HG03066 (cell line): ENCODE measurements at regions not wholly inside any gene's neighbourhood (a gene's known extent, or its start where the extent isn't known, plus 50 kb on each side); places are given as distances from the start of the nearest gene placed in this dataset.

Experiments
- ATAC-seq: cut with Tn5 transposase; IDR thresholded peaks from one replicate; pipeline ENCODE4 v1.9.1; 2021; ENCODE audit warnings: low read depth; ENCODE audit not compliant: unreplicated experiment

DNA sequence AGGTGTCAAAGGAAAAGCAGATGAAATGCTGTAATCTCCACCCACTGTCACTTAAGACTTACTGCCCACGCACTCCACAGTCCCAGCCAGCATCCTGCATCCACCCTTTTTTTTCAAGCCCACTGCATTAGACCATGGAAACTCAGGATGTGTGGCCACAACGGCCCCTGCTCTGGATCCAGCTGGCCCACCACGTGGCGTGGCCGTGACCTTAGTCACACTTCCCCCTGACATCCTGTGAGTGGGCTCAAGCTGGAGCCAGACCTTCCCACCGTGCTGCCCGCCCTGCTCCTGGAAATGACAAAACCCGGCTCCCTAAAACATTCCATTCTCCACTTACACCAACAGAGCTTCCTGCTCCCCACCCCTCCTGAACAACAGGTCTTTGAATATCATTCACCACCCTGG lies 588.3 kb upstream of the DIPK2B start:
- no peak for ATAC-seq

DNA sequence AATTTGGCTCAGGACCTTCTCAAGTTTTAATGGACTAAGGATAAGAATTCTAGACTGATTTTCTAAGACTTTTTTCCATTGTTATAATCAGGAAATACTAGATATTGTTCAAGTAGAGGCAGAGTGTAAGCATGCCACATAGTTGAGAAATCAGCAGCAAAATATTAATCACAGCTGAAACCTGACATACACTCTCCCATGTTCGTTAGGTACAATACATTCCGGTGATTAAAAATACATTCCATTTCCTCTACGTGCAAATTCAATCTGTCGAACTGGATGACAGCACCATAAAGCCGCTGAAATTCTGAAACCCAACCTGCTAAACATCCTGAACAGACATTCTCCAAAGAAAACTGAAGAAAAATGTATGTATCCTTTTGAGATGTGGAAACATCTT lies 587.6 kb upstream of the DIPK2B start:
- ATAC-seq = no peak

DNA sequence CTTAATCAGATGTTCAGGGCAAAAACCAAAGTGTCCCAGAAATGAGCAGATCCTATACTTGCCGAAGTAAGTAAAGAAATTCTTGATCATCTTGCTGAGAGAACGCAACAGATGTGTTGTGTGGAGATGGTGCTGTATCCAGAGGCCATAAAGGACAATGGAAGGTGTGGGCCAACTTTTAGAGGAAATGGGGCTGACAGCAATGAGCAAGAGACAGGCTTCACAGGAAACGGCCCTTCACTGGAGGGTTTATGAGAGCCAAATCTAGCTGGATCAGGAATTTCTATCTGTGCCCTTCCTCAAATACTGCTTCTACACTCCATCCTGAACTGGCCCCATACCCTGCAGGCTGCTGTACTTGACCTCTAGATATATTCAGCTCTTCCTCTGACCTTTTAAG lies 583.9 kb upstream of the DIPK2B start:
- ATAC-seq = no peak

DNA sequence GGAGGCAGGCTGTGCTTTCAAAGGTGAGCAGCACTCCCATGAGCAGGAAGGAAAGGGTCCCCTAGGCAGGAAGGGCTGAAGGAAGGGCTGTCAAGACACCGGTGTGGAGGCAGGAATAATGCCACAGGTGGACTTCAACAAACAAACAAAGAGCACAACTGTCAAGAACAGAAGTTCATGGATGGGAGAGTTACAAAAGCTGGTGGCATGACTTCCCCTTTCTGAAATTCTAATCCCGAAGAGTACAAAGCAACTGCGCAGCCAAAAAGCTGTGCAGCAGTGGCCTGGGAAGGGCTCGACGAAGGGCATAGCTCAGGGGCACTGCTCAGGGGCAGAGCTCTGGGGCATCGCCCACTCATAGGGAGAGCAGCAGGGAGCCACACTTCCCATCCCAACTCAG lies 582.3 kb upstream of the DIPK2B start:
- no peak for ATAC-seq

DNA sequence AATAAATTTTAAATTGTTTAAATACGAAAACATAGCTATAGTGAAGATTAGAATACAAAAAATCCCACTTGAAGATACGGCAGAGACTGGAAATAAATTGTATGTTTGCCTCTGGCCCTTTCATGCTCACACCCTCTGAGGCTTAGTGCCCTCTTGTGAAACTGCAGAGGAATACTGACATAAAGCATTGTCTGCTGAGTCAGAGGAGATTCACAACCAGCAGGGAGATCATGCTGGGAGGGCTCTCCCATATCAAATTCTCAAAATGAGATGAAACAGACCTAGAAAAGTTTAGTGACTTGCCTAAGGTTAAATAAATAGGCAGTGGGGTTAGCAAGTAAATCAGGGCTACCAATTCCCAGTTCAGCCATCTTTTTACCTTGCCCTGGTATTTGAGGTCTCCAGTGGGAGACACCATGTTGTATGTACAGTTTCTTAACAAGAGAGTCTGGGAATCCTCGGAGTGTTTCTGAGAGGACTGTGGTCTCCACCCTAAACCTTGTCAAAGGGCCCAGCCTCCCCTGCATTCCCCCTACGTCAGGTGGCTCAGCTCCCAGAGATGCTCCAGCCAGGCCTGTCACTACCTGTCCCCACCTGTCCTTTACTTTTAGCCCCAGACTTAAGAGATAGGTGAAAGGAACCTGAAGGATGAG lies 581.4 kb upstream of the DIPK2B start:
- no peak for ATAC-seq

DNA sequence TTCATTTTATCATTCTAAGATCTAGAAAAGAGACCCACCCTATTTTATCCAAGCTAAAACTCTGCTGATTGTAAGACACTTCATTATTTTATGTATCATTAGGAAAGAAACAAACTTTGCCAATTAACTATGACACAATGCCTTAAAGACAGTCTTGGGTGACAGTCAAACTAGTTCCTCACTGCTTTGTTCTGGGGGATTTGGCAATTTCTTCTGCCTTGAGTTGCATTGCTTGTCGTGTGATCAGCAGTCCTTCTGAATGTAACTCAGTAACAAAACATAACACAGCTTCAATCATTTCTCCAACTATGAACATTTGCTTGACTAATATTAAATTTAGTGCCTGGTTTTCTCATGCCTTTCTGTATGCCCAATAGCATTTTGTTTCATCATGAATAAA lies 577.9 kb upstream of the DIPK2B start:
- no peak for ATAC-seq

DNA sequence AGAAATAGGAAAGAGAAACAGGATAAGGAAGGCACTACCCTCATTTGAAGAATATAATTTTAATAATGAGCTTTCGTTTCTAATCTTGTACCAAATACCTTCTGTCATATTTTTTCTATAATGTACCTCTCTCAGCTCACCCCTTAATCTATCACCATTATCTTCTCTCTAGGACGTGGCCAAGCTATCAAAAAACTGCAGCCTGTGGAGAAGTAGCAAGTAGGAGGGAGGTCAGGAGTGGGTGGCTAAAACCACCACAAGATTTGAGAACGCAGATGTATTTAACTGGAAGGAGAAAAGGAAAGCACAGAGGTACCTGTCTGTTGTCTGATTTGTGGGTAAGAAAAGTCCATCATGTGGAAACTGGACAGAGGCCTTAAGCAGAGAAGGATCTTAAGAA lies 576.7 kb upstream of the DIPK2B start:
- ATAC-seq = no peak

DNA sequence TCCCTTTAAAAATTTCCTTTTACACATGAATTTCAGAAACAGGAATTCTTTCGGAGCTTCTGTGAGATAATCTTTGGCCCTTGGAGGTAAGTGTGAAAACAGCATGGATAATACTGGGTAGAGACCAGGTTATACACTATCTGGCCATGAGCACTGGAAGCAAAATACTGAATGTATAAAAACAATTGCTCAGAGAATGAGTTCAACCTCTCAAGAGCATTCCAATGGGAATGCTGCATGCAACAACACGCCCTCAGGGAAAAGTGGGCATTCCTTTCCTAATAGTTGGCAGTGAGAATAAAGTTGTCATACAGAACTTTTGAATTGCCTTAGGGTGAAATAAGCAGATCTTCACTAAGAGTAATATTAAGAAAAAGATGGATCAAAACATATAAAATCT lies 574.8 kb upstream of the DIPK2B start:
- no peak for ATAC-seq

DNA sequence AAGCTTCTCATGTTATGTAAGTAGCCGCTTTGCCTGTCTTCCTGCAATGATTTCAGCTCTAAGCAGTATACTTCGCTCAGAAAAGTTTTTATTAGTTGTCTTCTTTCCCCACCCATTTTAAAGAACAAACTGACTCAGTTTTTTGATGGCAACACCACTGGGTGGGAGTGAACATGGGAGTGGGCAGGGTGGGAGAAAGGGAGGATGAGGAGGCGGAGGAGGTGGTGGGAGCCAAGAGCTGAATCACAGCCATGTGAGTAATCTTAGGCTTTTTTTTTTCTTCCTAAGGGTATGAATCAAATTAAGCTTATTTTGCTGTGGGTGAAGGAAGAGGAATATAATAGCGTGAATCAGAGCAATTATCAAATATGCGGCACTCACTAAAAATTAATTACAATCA lies 574.3 kb upstream of the DIPK2B start:
- ATAC-seq = no peak

DNA sequence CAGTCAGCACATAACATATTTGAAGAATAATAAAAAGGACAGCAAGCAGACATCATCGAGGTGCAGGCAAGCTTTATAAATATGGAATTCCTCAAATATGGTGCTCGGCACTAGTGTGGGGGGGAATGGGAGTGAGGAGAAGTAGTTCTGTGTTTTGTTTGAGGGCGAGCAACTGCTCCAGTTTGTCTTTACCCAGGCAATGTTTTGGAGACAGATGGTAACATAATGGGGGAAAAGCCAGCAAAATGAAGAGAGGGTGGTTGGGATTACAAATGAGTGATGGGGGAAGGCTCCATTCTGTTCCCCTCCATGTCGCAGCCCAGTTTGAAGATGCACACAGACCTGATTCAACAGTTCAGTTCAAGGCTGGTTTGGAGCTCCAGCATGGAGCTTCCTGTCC lies 572.9 kb upstream of the DIPK2B start:
- ATAC-seq = no peak

DNA sequence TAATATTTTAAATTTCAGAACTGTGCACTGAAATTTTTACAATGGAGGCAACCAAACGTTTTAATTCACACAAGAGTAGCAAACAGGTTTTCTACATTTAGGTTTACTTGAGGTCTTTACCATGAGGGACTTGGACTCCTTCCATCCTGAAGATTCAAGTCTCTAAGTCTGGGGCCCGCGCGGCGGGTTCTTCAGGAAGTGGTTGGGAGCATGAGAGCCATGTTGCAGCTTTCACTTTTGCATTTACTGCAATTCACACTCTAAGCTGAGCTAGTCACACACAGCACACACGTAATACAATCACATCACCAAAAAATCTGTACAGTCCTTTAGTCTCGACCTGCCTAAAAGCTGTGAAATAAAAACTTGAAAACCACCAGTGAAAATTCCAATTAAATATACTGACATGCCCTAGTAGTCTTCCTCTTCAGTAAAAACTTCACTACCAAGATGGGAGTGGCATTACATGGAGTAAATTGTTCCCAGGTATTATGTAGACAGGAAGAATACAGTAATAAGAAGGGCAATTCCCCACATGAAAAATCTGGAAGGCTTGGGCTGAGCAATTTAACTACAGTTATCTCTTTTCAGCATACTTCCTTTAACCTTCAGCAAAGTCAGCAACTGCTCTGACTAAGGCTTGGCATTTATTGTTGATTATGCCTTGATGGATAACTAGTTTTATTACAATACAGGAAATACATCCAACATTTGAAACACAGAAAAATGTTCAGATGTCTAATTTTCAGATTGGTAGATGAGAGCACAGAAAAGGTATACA lies 571.1 kb upstream of the DIPK2B start:
- no peak for ATAC-seq

DNA sequence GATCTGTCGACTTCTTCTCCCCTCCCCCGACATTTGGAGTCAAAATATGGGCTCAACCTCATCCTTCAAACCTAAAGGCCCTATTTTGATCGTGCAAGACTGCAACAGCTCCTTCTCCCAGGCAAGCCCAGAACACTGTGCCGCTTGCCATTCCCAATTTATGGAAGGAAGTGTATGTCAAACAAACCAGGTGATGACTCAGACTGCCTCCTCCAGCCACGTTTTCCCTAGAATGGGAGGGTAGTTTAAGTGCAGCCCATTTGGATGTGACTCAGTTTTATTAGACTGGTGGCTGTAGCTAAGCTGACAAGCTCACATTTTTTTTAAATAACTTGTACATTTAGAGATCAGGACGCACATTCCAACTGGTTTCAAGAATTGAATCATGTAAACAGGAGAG lies 570.4 kb upstream of the DIPK2B start:
- ATAC-seq = no peak

DNA sequence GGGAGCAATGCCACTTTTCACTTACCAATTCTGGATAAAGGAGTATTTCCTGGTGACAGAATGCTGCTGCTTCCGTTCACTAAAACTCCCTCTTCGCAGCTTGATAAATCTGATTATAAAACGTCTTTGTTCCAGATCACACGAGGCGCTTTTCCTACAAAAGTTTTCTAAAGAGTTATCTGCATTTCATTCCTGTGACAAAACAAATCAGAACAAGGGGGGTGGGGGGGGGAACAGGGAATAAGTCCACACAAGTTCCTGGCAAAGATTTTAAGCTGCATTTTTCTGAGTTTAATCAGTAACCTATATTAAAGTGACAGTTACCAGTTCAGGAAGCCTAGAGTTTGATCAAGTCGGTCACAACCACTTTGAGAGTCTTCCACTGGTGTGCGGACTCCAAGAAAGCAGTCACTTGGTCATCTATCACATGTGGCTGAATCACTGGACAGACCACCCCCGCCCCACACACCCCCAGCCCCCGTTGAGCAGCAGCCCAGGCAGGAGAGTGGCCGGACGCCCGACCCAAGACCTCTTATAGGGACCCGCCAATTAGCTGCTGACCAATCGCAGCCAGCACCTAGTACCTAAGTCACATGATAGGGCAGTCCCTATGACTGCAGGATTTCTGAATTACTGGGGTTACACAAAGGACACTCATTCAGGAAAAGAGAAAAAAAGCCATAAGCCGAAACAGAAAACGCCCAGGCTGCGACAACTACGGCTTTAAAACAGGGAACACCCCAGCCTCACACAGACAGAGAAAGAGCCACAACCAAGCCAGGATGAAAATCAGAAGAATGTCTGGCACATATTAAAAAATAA lies 569.3 kb upstream of the DIPK2B start:
- peak; percentile 87 for ATAC-seq

DNA sequence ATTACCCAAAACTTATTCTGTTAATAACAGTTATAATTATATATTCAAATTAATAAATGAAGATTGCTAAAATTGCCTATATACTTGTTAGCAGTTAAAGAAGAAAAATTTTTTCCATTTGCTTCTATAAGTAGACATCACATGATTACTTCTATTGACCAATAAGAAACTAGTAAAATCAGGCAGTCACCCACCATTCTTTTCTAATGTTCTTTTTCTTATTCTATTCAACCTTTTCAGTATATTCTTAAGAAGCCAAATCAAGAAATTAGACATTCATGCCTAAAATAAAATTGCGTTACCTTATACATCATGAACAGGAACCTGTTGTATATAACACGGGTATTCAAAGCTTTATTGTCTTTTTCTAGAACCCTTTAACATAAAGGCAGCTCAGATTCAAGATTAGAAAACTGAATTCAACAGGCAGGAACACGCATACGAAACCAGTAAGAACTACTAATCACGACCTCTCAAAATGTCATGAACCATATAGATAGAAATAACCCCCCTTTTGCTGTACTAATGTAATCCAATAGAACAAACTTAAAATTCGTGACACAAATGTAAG lies 568.1 kb upstream of the DIPK2B start:
- ATAC-seq = no peak

DNA sequence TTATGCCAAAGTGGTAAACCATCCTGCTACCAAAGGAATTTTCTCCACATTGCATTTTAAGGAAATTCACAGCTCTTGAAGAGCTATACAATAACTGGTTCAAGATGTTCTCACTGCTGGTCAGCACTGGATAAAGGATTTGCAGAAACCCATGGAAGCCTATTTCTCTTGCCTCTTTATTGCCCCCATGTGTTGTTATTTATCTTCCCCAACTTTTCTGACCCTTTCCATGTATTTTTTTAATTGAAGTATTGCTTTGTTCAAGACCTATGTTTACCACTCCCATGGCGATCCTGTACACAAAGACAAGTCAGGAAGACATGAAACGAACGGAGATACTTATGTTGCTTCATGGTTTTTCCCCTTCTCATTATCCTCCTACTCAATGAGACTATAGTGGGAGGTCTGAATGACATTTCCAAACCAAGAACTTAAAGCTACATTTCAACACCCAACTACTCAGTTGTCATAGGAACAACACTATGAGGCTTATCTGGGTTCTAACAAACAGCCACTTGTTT lies 566.4 kb upstream of the DIPK2B start:
- ATAC-seq = no peak

DNA sequence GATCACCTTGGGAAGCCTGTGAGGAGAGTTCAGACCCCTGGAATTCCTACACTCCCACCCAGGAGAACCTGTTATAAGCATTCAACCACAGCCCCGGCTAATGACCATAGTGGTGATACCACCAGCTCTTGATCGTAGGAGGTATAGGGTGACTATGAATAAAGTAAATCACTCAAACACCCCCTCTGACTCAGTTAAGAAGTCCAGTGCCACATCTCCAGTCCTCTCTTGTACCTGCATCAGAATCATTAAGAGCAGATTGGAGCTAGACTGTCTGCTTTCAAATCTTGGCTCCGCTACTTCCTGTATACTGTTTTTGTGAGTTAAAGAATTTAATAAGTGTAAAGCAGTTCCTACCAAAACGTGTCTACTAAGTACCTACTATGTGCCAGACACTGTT lies 565.1 kb upstream of the DIPK2B start:
- ATAC-seq = no peak

DNA sequence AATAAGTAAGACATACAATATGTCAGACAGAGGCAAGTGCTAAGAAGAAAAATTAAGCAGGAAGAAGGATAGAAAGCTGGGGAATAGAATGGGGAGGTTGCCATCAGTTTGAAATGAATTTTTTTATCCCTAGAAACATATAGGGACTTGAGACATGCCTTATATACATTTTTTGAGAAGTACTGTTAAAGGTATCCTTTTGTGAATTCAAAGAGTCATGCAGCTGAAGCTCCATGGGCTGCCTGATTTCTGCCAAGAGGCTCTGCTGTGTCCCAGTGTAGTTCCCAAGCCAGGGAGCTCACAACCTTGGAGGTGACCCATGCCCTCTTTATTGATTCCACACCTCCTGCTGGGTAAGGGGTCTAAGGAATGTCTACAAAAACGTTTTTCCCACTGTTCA lies 564.6 kb upstream of the DIPK2B start:
- no peak for ATAC-seq

DNA sequence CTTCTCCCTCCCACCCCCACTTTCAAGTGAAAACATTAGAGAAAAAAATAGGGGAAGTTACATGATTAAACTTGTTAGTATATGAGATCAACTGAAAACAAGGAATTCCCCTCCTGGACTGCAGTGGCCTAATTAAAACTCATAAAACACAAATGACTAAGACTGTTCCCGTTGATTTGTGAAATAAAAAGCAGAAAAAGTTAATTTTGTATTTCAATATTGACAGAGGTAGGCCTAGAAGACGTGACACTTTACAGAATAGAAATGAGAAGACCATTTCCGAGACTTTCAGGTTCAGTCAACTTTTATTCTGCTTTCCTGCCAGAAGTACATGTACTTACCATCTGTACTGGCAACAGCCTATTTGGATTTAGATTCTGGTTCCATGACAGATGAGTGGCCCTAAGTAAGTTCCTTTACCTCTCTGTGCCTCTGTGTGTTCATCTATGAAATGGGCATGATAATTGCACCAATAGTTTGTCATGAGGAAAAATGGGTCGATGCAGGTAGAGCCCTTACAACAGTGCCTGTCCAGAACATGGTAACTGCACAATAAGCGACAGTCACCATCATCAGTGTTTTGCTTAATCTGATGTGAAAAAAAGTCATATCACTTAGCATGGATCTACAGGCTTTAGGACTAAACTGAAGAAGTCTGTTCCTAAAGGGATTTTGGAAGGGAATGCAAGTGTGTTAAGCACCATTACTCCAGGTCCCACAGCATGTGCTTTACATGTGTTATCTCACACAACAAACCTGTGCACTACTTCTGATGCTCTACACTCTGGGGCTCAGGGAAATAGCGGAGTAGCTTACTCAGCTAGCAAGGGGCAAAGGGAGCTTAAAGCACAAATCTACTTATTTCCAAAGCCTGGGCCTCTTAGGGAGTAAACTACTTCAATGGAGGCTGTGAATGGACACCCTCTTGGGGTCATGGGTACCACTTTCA lies 562.3 kb upstream of the DIPK2B start:
- ATAC-seq = no peak

DNA sequence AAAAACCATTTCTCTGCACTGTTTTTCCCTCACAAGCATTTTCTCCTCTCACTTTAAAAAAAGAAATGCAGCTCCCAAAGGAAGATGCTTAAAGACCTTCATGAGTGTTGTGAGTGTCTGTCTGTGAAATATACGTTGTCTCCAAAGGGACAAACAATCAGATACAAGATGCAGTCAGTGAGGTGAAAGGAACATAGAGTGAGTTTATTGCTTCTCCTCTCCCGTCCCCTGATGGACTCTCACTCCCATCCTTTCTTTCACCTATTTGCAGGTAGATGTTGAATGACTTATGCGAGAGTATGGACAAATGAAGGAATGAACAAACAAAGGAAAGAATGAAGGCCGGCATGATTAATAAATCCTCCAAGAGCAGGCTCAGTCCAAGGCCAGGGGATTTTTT lies 561.2 kb upstream of the DIPK2B start:
- no peak for ATAC-seq

DNA sequence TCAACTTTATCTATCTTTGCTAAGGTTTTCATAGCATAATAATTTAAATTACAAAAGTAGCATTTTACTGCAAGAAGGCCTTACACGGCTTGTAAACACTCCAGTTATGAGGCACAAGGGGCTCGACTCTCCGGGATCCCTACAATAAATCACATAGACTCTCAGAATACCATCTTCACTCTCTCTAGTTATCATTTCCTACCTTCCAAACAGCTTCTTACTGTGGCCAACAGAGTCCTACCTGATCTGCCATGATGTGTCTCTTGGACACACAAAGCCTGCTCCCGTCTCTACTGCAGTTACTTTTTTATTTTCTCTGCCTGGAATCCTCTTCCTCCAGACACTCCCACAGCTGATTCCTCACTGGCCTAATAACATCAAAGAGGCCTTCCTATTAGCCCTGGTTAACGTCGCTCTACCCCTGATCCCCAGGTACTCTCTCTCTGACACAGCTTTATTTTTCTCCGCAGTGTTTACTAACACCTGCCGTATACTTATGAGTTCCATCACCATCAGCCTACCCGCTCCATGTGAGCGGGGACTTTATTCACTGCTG lies 559.6 kb upstream of the DIPK2B start:
- ATAC-seq = no peak
